Astrocyte (in vitro differentiated cells and primary cell): ENCODE measurements at regions not wholly inside any gene's neighbourhood (a gene's known extent, or its start where the extent isn't known, plus 50 kb on each side); places are given as distances from the start of the nearest gene placed in this dataset.
A peak's percentile ranks its signal among the peaks of the same experiment; 100 is the strongest.

Experiments used
- DNase-seq: peaks from one replicate; pipeline ENCODE4 v3.0.0-alpha.2; 2010; ENCODE audit warnings: low read depth
- FAIRE-seq: peaks from 2 replicates; lab custom pipeline; 2011; peaks lifted over from hg19 to GRCh38; lab: Jason Lieb, UNC
- H2AFZ ChIP-seq: 2 replicates; pipeline ENCODE4 v1.6.0; 2012; ENCODE audit warnings: low read depth, low read length, inconsistent platforms
- H3K27ac ChIP-seq: 2 replicates; pipeline ENCODE4 v1.5.1; 2011; ENCODE audit warnings: low read depth, low read length, inconsistent platforms
- H3K27me3 ChIP-seq: 2 replicates; pipeline ENCODE4 v1.6.0; 2011; ENCODE audit warnings: low read length, inconsistent platforms; ENCODE audit not compliant: insufficient read depth
- H3K36me3 ChIP-seq: 2 replicates; pipeline ENCODE4 v1.5.1; 2011; ENCODE audit warnings: low read length, inconsistent platforms; ENCODE audit not compliant: insufficient read depth
- H3K4me1 ChIP-seq: 2 replicates; pipeline ENCODE4 v1.5.1; 2011; ENCODE audit warnings: low read length, inconsistent platforms; ENCODE audit not compliant: insufficient read depth
- H3K4me2 ChIP-seq: 2 replicates; pipeline ENCODE4 v1.6.0; 2012; ENCODE audit warnings: low read length, inconsistent platforms
- H3K4me3 ChIP-seq: 2 replicates; pipeline ENCODE4 v1.5.1; 2011; ENCODE audit warnings: low read depth, mild to moderate bottlenecking, low read length, inconsistent platforms; ENCODE audit not compliant: insufficient read depth
- H3K79me2 ChIP-seq: 2 replicates; pipeline ENCODE4 v1.6.0; 2012; ENCODE audit warnings: mild to moderate bottlenecking, low read length, inconsistent platforms; ENCODE audit not compliant: insufficient read depth
- H3K9ac ChIP-seq: 2 replicates; pipeline ENCODE4 v1.6.0; 2012; ENCODE audit warnings: mild to moderate bottlenecking, low read length, inconsistent platforms
- H3K9me3 ChIP-seq: 2 replicates; pipeline ENCODE4 v1.5.1; 2012; ENCODE audit warnings: low read depth, mild to moderate bottlenecking, low read length, inconsistent platforms; ENCODE audit not compliant: insufficient read depth
- H4K20me1 ChIP-seq: 2 replicates; pipeline ENCODE4 v1.6.0; 2012; ENCODE audit warnings: low read length, inconsistent platforms; ENCODE audit not compliant: insufficient read depth
- H3K27ac Mint-ChIP-seq: one replicate; pipeline ENCODE4 v1.8.0; 2021; ENCODE audit warnings: mild to moderate bottlenecking, mixed read lengths; ENCODE audit not compliant: unreplicated experiment
- H3K27me3 Mint-ChIP-seq: one replicate; pipeline ENCODE4 v1.8.0; 2021; ENCODE audit warnings: low read depth, mixed read lengths; ENCODE audit not compliant: unreplicated experiment
- H3K36me3 Mint-ChIP-seq: one replicate; pipeline ENCODE4 v1.8.0; 2021; ENCODE audit warnings: low read depth, mixed read lengths; ENCODE audit not compliant: unreplicated experiment
- H3K4me1 Mint-ChIP-seq: one replicate; pipeline ENCODE4 v1.8.0; 2021; ENCODE audit warnings: low read depth, mixed read lengths; ENCODE audit not compliant: unreplicated experiment
- H3K4me3 Mint-ChIP-seq: one replicate; pipeline ENCODE4 v1.8.0; 2021; ENCODE audit warnings: mild to moderate bottlenecking, moderate library complexity, mixed read lengths; ENCODE audit not compliant: unreplicated experiment
- H3K9me3 Mint-ChIP-seq: one replicate; pipeline ENCODE4 v1.8.0; 2021; ENCODE audit warnings: mild to moderate bottlenecking, mixed read lengths; ENCODE audit not compliant: unreplicated experiment
- CTCF ChIP-seq: IDR thresholded peaks from 2 replicates; pipeline ENCODE4 v1.5.1; 2011; ENCODE audit warnings: low read depth, mild to moderate bottlenecking, inconsistent platforms, low read length, moderate library complexity; ENCODE audit not compliant: insufficient read depth
- EZH2 ChIP-seq: IDR thresholded peaks from 2 replicates; pipeline ENCODE4 v1.6.1; 2012; ENCODE audit warnings: mild to moderate bottlenecking, low read length, inconsistent platforms; ENCODE audit not compliant: insufficient read depth

DNA sequence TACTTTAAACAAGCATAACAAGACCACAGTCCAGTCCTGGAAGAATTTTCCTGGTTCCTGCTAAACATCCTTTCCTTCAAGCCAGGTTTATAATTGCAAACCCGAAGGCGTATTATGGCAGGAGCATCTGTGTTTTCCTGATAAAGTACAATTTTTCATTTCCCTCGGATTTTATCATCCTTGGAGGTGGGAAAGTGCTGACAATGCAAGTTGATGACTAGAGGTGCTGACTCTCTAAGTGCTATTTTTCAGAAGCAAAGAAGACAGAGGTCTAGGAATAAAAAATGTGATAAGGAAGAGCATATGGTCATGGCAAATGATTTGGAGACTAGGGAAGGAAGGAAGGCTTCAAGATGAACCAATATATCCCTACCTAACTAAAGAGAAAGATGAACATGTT, 703.2 kb upstream of the LRRN3 start:
- no peak overlapping the region for H2AFZ ChIP-seq
- H3K4me2 ChIP-seq, result no peak overlapping the region
- no peaks in the 10 kb centered on the region for H3K27me3 Mint-ChIP-seq
- no peak overlapping the region for H3K9ac ChIP-seq
- no peaks in the 10 kb centered on the region for H3K36me3 Mint-ChIP-seq
- peak overlapping the region; percentile 43 for H3K27ac Mint-ChIP-seq
- no peaks in the 10 kb centered on the region for H3K79me2 ChIP-seq
- H3K36me3 ChIP-seq, result no peaks in the 10 kb centered on the region
- no peak for FAIRE-seq
- H3K27ac ChIP-seq, result no peak overlapping the region
- no peaks in the 10 kb centered on the region for H3K9me3 Mint-ChIP-seq
- H3K4me3 ChIP-seq, result no peak overlapping the region
- H3K4me3 Mint-ChIP-seq, result no peak overlapping the region
- TF ChIP-seq CTCF (no peak), EZH2 (no peak)
- H4K20me1 ChIP-seq, result no peaks in the 10 kb centered on the region
- H3K9me3 ChIP-seq, result no peaks in the 10 kb centered on the region
- H3K4me1 Mint-ChIP-seq, result peaks cover 42% of the 10 kb centered on the region
- peaks cover 8% of the 10 kb centered on the region for H3K4me1 ChIP-seq
- H3K27me3 ChIP-seq, result no peaks in the 10 kb centered on the region
- DNase-seq, result no peak

- TF ChIP-seq EZH2 (no peak), CTCF (no peak)
- no peaks in the 10 kb centered on the region for H3K36me3 ChIP-seq
- Mint-ChIP-seq H3K36me3 (no peaks in the 10 kb centered on the region), H3K27me3 (no peaks in the 10 kb centered on the region), H3K4me1 (peaks cover 39% of the 10 kb centered on the region), H3K9me3 (no peaks in the 10 kb centered on the region), H3K27ac (peak overlapping the region; percentile 2), H3K4me3 (no peak overlapping the region)
- H3K4me3 ChIP-seq, result no peak overlapping the region
- no peak for FAIRE-seq
- no peak overlapping the region for H2AFZ ChIP-seq
- H3K79me2 ChIP-seq, result no peaks in the 10 kb centered on the region
- H3K9ac ChIP-seq, result no peak overlapping the region
- H3K9me3 ChIP-seq, result no peaks in the 10 kb centered on the region
- no peak for DNase-seq
- no peak overlapping the region for H3K27ac ChIP-seq
- no peaks in the 10 kb centered on the region for H3K27me3 ChIP-seq
- H3K4me2 ChIP-seq, result no peak overlapping the region
- H4K20me1 ChIP-seq, result no peaks in the 10 kb centered on the region
- peaks cover 8% of the 10 kb centered on the region for H3K4me1 ChIP-seq
These were observed 702.5 kb upstream of the LRRN3 start for GRCh38 chr7:110388457-110388856.

GRCh38 chr7:110396021-110396420, 694.9 kb upstream of the LRRN3 start:
- Histone ChIP-seq H3K9ac (no peak overlapping the region), H3K9me3 (no peaks in the 10 kb centered on the region), H3K4me3 (no peak overlapping the region), H4K20me1 (no peaks in the 10 kb centered on the region), H3K4me1 (no peaks in the 10 kb centered on the region), H3K36me3 (no peaks in the 10 kb centered on the region), H3K4me2 (no peak overlapping the region), H3K79me2 (no peaks in the 10 kb centered on the region), H2AFZ (no peak overlapping the region), H3K27me3 (no peaks in the 10 kb centered on the region), H3K27ac (no peak overlapping the region)
- Mint-ChIP-seq H3K27ac (no peak overlapping the region), H3K9me3 (no peaks in the 10 kb centered on the region), H3K4me1 (peaks cover 2% of the 10 kb centered on the region), H3K36me3 (no peaks in the 10 kb centered on the region), H3K27me3 (no peaks in the 10 kb centered on the region), H3K4me3 (no peak overlapping the region)
- FAIRE-seq, result no peak
- TF ChIP-seq EZH2 (no peak), CTCF (no peak)
- no peak for DNase-seq
